ENCODE measurements at regions not wholly inside any gene's neighbourhood (a gene's known extent, or its start where the extent isn't known, plus 50 kb on each side); places are given as distances from the start of the nearest gene placed in this dataset.

DNA sequence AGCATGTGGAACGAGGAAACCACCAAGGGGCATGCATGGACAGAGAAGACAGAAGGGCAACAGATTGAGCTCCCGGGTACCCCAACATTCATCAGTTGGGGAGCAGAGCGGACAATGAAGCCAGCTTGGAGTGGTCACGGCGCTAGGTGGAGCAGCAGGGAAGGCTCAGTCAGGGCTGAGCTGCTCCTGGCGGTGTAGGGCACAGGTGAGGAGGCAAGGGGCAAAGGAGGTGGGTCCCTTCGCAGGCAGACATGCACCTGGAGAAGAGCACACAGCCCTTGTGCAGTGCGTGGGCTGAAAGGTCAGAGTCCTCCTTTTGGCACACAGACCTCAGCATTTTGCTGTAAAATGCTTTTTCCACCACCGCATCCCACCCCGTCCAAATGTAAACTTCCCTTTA is 90.0 kb upstream of the SLC6A6 start:
- no peak for DNase-seq
- H3K4me3 ChIP-seq (replicated peaks in 1 of 3), result no peak overlapping the region
- intact Hi-C loops (cut with DNase I), result no loop called here
- H3K9me3 ChIP-seq, result no peaks in the 10 kb centered on the region
- TF ChIP-seq CTCF (IDR thresholded peaks at IDR 0.05) (no peak), POLR2A (IDR thresholded peaks at IDR 0.05) (no peak)
- H3K36me3 ChIP-seq, result no peaks in the 10 kb centered on the region
- H3K4me1 ChIP-seq, result no peaks in the 10 kb centered on the region
- H3K27ac ChIP-seq, result no peak overlapping the region
- H3K27me3 ChIP-seq, result no peaks in the 10 kb centered on the region
- 77 to 80% methylated on average over 10 of the region's 10 CpGs for WGBS, 2 donors

- no peak for DNase-seq
- H3K4me1 ChIP-seq, result no peaks in the 10 kb centered on the region
- H3K36me3 ChIP-seq, result no peaks in the 10 kb centered on the region
- H3K9me3 ChIP-seq, result no peaks in the 10 kb centered on the region
- 50 to 61% methylated on average over 6 of the region's 6 CpGs for WGBS, 2 donors
- intact Hi-C loops (cut with DNase I), result no loop called here
- no peaks in the 10 kb centered on the region for H3K27me3 ChIP-seq
- no peak overlapping the region for H3K4me3 ChIP-seq (replicated peaks in 1 of 3)
- no peak overlapping the region for H3K27ac ChIP-seq
- TF ChIP-seq CTCF (IDR thresholded peaks at IDR 0.05) (no peak), POLR2A (IDR thresholded peaks at IDR 0.05) (no peak)
Observed at GRCh38 chr3:14317057-14317553, 85.3 kb upstream of the SLC6A6 start.

- Histone ChIP-seq H3K36me3 (no peaks in the 10 kb centered on the region), H3K27me3 (no peaks in the 10 kb centered on the region), H3K27ac (no peak overlapping the region), H3K4me1 (no peaks in the 10 kb centered on the region), H3K9me3 (no peaks in the 10 kb centered on the region), H3K4me3 (replicated peaks in 1 of 3) (no peak overlapping the region)
- 84 to 87% methylated on average over 3 of the region's 3 CpGs for WGBS, 2 donors
- intact Hi-C loops (cut with DNase I), result no loop called here
- TF ChIP-seq POLR2A (IDR thresholded peaks at IDR 0.05) (no peak), CTCF (IDR thresholded peaks at IDR 0.05) (no peak)
- DNase-seq, result no peak
Observed at GRCh38 chr3:14318646-14319045, 83.8 kb upstream of the SLC6A6 start.

DNA sequence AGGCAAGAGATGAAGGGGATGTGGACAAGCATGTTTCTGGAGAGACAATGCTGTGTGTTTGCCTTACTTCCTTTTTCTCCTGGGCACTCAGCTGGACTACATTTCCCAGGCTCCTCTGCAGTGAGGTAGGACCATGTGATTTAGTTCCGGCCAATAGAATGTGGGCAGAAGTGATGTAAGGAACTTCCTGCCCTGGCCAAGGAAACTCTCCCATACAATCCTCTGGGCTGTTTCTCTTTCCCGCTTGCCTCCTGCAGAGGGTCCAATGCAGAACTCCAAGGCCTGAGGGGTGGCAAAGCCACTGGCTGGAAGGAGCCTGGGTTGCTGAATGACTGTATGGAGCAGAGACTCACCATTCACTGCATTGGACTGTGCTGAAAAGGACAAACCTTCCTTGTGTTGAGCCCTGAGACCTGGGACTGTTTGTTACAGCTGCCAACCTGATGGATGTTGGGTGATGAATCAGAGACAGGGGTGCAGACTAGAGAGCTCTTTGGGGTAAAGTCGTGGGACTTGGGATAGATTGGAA is 82.7 kb upstream of the SLC6A6 start:
- H3K4me1 ChIP-seq, result no peaks in the 10 kb centered on the region
- no peak overlapping the region for H3K27ac ChIP-seq
- H3K4me3 ChIP-seq (replicated peaks in 1 of 3), result no peak overlapping the region
- no peaks in the 10 kb centered on the region for H3K27me3 ChIP-seq
- intact Hi-C loops (cut with DNase I), result no loop called here
- H3K36me3 ChIP-seq, result no peaks in the 10 kb centered on the region
- no peak for DNase-seq
- 72 to 81% methylated on average over 3 of the region's 3 CpGs for WGBS, 2 donors
- no peaks in the 10 kb centered on the region for H3K9me3 ChIP-seq
- TF ChIP-seq POLR2A (IDR thresholded peaks at IDR 0.05), result no peak
- no peak for TF ChIP-seq CTCF (IDR thresholded peaks at IDR 0.05)

GRCh38 chr3:14320219-14320618 is 82.2 kb upstream of the SLC6A6 start:
- Histone ChIP-seq H3K36me3 (no peaks in the 10 kb centered on the region), H3K27ac (no peak overlapping the region), H3K4me3 (replicated peaks in 1 of 3) (no peak overlapping the region), H3K4me1 (no peaks in the 10 kb centered on the region), H3K9me3 (no peaks in the 10 kb centered on the region), H3K27me3 (no peaks in the 10 kb centered on the region)
- WGBS, 2 donors, result 95 to 98% methylated on average over 3 of the region's 3 CpGs
- TF ChIP-seq POLR2A (IDR thresholded peaks at IDR 0.05) (no peak), CTCF (IDR thresholded peaks at IDR 0.05) (no peak)
- intact Hi-C loops (cut with DNase I), result no loop called here
- no peak for DNase-seq

Data from thyroid gland (tissue), 4 donors.